Prostate gland (tissue), 2 donors: ENCODE measurements at regions not wholly inside any gene's neighbourhood (a gene's known extent, or its start where the extent isn't known, plus 50 kb on each side); places are given as distances from the start of the nearest gene placed in this dataset.

Experiments used
- DNase-seq: peaks from one replicate; pipeline ENCODE4 v3.0.0-alpha.2; 2019; ENCODE audit warnings: low spot score
- H3K27ac ChIP-seq, 2 donors: fragments of 200-600 bp; sonication (generic); 2 replicates each; pipeline ENCODE4 v1.5.1; 2017 to 2019
- H3K27me3 ChIP-seq: fragments of 200-600 bp; sonication (generic); replicated peaks from 2 replicates; pipeline ENCODE4 v1.5.1; 2019; ENCODE audit not compliant: insufficient read depth
- H3K36me3 ChIP-seq, 2 donors: fragments of 200-600 bp; sonication (generic); 1 replicate in 1 of 2; 2 replicates in 1 of 2; pipeline versions ENCODE4 v1.5.1 to v1.8.1; 2017 to 2019
- H3K4me1 ChIP-seq: fragments of 200-600 bp; sonication (generic); replicated peaks from 2 replicates; pipeline ENCODE4 v1.5.1; 2019
- H3K4me3 ChIP-seq, 2 donors: fragments of 200-600 bp; sonication (generic); 2 replicates each; pipeline ENCODE4 v1.5.1; 2017 to 2019
- H3K9me3 ChIP-seq: fragments of 200-600 bp; sonication (generic); 2 replicates; pipeline ENCODE4 v1.5.1; 2017
- CTCF ChIP-seq, 4 experiments: fragments of 200-600 bp in 2 of 4; fragments of 450-650 bp in 2 of 4; sonication (generic) in 2 of 4; IDR thresholded peaks; 1 replicate in 3 of 4; 2 replicates in 1 of 4; pipeline ENCODE4 v1.5.1; 2016 to 2019; ENCODE audit warnings: antibody characterized with exemption in 4 of 4, mild to moderate bottlenecking in 2 of 4, moderate library complexity in 2 of 4
- POLR2A ChIP-seq: fragments of 450-650 bp; IDR thresholded peaks from one replicate; pipeline ENCODE4 v1.6.1; 2016; ENCODE audit warnings: antibody characterized with exemption, mild to moderate bottlenecking
- POLR2AphosphoS5 ChIP-seq: sonication (generic); formaldehyde crosslinking; IDR thresholded peaks from one replicate; pipeline ENCODE4 v1.6.1; 2017; ENCODE audit warnings: antibody characterized with exemption
- WGBS: methylation state at CpG from one replicate; pipeline ENCODE4 v1.1.5; 2018; 5-methylcytosine and 5-hydroxymethylcytosine counted together
- intact Hi-C: fragments of 100-400 bp; cut with DNase I; formaldehyde crosslinking; loops from one replicate; pipeline ENCODE4 v1.14.2; 2022

DNA sequence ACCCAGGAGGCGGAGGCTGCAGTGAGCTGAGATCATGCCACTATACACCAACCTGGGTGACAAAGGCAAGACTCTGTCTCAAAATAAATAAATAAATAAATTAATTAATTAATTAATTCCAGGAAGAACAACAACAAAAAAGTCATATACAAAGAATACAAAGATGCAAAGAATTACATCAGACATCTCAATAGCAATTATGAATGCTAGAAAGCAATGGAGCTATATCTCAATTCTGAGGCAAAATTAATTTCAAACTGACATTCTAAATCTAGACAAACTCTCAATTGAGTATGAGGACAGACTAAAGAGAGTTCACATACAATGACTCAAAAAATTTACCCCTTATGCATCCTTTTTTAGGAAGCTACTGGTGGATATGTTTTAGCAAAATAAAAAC lies 69.6 kb upstream of the CTNNB1 start:
- TF ChIP-seq POLR2A = no peak
- TF ChIP-seq POLR2AphosphoS5 = no peak
- no peak for TF ChIP-seq CTCF (IDR thresholded peaks at IDR 0.05)
- Histone ChIP-seq H3K4me3 (no peak overlapping the region), H3K36me3 (no peaks in the 10 kb centered on the region), H3K27ac (no peak overlapping the region), H3K4me1 (no peaks in the 10 kb centered on the region), H3K9me3 (no peaks in the 10 kb centered on the region), H3K27me3 (no peaks in the 10 kb centered on the region)
- WGBS = 95% methylated on average over 1 of the region's 1 CpG
- intact Hi-C loops = no loop called here
- DNase-seq = no peak

GRCh38 chr3:41131224-41131623 lies 68.1 kb upstream of the CTNNB1 start:
- Histone ChIP-seq H3K4me3 (no peak overlapping the region), H3K9me3 (no peaks in the 10 kb centered on the region), H3K36me3 (no peaks in the 10 kb centered on the region), H3K4me1 (no peaks in the 10 kb centered on the region), H3K27ac (no peak overlapping the region), H3K27me3 (no peaks in the 10 kb centered on the region)
- no peak for TF ChIP-seq POLR2AphosphoS5
- TF ChIP-seq CTCF (IDR thresholded peaks at IDR 0.05) = no peak
- TF ChIP-seq POLR2A = no peak
- 44% methylated on average over 3 of the region's 3 CpGs for WGBS
- intact Hi-C loops = no loop called here
- no peak for DNase-seq

- intact Hi-C loops = no loop called here
- whole genome bisulfite sequencing = 80% methylated on average over 1 of the region's 1 CpG
- TF ChIP-seq CTCF (IDR thresholded peaks at IDR 0.05) (no peak), POLR2AphosphoS5 (no peak), POLR2A (no peak)
- Histone ChIP-seq H3K27me3 (no peaks in the 10 kb centered on the region), H3K36me3 (no peaks in the 10 kb centered on the region), H3K27ac (no peak overlapping the region), H3K9me3 (no peaks in the 10 kb centered on the region), H3K4me1 (no peaks in the 10 kb centered on the region), H3K4me3 (no peak overlapping the region)
- no peak for DNase-seq
Observed at GRCh38 chr3:41137686-41138111, 61.6 kb upstream of the CTNNB1 start.

DNA sequence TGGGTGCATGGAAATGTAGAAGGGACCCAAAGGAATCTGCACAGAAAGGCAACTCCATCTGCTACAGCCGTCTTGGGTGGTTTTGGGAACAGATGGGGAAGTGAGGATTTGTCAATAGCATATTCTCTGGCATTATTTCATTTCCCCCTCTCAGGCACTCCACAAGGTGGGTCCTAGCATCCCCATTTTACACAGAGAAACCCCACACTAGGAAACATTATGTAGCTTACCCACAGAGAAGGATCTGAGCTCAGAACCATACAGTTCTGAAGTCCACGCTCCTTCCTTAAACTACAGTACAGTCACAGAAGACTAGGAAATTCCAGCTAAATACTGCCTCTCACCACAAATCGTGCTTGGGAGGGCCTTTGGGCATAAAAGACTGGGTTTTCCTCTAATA lies 61.2 kb upstream of the CTNNB1 start:
- Histone ChIP-seq H3K4me1 (no peaks in the 10 kb centered on the region), H3K9me3 (no peaks in the 10 kb centered on the region), H3K27ac (no peak overlapping the region), H3K4me3 (no peak overlapping the region), H3K36me3 (no peaks in the 10 kb centered on the region), H3K27me3 (no peaks in the 10 kb centered on the region)
- intact Hi-C loops = no loop called here
- WGBS = 86% methylated on average over 3 of the region's 3 CpGs
- TF ChIP-seq POLR2A (no peak), CTCF (IDR thresholded peaks at IDR 0.05) (no peak), POLR2AphosphoS5 (no peak)
- no peak for DNase-seq

GRCh38 chr3:41138601-41139000 lies 60.7 kb upstream of the CTNNB1 start:
- no peaks in the 10 kb centered on the region for H3K36me3 ChIP-seq
- H3K27me3 ChIP-seq = no peaks in the 10 kb centered on the region
- intact Hi-C loops = no loop called here
- H3K4me3 ChIP-seq = no peak overlapping the region
- no peak overlapping the region for H3K27ac ChIP-seq
- no peaks in the 10 kb centered on the region for H3K4me1 ChIP-seq
- TF ChIP-seq POLR2A (no peak), POLR2AphosphoS5 (no peak), CTCF (IDR thresholded peaks at IDR 0.05) (no peak)
- DNase-seq = no peak
- H3K9me3 ChIP-seq = no peaks in the 10 kb centered on the region
- WGBS = 94% methylated on average over 3 of the region's 3 CpGs
